Activated T-helper 1 cell treated with anti-CD3 and anti-CD28 coated beads, Interleukin-2, amount 50 U/mL, for 16 hours (primary cell): ENCODE measurements at regions not wholly inside any gene's neighbourhood (a gene's known extent, or its start where the extent isn't known, plus 50 kb on each side); places are given as distances from the start of the nearest gene placed in this dataset.
A peak's percentile ranks its signal among the peaks of the same experiment; 100 is the strongest.
"Not testable (repeated sequence)": the region's sequence is repeated elsewhere in the genome, so short reads cannot be mapped to it uniquely, and the experiment has no call there.

Source experiments
- DNase-seq, 2 donors: peaks; one replicate each; pipeline ENCODE4 v3.0.0-alpha.2; 2020; ENCODE audit warnings: low read depth in 1 of 2, low spot score in 1 of 2

DNA sequence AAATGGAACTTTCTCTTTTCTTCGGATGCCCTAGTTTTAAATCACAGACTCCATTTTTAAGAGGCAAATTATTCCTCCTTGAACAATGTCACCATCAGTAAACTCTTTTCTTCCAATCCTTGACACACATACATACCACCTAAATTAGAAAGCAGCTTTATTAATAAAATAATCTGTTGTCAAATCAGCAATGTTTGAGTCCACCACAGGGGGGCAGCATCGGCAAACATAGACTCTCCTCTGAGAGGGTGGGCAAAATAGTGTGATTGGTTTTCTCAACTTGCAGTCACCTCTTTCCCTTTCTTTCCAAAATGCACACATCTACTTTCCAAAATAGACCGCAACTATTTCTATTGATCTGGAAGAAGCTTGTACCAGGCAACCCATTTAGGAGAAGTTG lies 438.4 kb upstream of the OR4E1 start:
- peak; percentile 10 to 20 for DNase-seq

DNA sequence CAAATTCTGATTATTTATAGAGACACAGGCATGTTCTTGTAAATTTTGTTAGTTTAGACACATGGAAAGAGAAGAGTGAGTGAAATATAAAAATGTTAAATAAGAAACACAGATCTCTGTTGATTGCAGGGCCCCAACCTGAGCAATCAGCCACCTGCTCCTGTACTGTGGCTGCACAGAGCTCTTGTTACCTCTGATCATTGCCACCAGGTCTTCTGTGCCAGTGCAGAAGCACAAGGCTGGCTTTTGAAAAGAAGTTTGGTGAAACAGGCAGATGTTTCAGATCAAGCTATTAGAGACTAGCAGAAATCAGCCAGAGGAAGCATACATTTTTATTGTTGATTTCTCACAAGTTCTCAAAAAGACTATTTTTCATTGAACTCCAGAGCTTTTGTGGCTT lies 434.1 kb upstream of the OR4E1 start:
- no peak for DNase-seq

DNA sequence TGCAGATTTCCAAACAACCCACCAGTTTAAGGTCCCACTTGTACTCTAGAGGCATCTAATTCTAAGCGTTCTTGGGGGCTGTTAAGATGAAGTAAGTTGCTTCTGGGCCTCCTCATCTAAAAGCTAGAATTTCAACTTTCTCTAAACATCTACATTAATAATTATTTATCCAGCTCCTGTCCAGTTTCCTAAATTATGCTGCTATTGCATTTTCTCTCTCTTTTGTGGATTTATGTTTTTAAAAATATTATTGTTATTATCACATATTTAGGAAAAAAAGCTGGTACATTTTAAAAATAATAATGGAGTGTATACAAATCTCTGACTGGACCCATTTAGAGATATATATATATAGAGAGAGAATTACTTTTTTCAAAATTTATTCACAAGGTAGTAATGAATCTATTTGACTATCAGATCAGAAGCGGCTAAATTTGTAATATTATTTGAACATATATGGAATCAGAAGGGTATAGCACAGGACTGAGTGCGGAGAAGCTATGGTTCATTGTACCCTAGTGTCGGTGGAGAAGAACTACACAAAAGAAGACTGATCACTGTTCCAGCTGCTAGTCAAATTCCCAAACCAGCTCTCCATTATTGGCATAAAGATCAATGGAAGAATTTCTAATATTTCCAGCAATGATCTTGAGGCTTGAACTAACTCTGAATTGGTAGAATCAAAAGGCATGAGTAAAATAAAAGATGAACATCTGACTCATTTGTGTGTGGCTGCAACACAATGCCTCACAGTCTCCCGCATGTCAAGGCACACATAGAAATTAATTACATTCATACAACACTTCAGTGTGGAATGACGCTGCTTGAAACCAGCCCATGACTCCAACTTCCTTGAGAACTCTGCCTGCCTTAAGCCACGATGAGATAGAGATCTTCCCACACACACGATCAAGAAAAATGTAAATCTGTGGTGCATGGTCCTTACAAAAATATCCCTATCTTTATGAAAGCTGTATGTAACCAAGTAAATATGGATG lies 433.4 kb upstream of the OR4E1 start:
- no peak for DNase-seq

DNA sequence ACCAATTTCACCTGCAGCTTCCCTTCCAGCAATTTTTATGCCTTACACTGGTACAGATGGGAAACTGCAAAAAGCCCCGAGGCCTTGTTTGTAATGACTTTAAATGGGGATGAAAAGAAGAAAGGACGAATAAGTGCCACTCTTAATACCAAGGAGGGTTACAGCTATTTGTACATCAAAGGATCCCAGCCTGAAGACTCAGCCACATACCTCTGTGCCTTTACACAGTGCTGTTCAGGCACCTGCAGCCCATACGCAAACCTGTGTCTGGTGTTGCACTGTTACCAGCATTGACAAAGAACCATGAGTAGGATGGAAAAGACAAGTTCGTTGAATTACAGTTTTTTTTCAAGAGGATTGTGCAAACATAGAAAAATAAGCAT lies 432.0 kb upstream of the OR4E1 start:
- no peak for DNase-seq

DNA sequence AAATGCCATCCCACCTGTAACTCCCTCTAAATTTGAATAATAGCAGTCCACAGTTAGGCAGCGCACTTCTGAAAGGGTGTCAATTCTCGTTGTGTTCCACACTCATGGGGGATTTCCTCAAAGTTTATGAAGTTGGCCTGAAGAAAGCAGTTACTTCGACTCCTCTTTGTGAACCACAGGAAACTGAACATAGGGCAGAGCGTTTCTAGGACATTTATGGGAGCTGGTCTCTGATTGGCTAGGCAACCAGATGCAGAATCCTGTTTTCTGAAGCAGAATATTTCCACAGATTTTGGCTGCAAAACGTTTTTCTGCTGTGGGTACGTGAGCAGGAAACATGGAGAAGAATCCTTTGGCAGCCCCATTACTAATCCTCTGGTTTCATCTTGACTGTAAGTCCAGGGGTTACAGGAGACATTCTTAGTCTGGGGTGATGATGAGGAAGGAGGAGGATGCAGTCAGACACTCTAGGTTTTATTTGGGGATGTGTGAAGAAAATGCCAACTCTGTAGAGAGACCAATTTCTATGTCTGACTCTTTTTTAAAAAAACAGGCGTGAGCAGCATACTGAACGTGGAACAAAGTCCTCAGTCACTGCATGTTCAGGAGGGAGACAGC lies 431.5 kb upstream of the OR4E1 start:
- DNase-seq: no peak

DNA sequence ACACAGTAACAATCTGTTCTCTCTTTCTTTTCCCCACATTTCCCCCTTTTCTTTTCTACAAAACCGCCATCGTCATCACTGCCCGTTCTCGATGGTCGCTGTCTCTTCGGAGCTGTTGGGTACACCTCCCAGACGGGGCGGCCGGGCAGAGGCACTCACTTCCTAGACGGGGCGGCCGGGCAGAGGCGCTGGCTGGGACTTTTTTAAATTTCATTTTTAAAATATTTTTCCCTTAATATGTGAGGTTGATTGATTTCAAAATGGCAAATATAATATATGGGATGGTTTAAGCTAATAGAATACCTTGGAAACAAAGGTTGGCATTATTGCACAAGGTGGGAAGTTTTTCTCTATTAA lies 427.1 kb upstream of the OR4E1 start:
- DNase-seq: not testable (repeated sequence)

DNA sequence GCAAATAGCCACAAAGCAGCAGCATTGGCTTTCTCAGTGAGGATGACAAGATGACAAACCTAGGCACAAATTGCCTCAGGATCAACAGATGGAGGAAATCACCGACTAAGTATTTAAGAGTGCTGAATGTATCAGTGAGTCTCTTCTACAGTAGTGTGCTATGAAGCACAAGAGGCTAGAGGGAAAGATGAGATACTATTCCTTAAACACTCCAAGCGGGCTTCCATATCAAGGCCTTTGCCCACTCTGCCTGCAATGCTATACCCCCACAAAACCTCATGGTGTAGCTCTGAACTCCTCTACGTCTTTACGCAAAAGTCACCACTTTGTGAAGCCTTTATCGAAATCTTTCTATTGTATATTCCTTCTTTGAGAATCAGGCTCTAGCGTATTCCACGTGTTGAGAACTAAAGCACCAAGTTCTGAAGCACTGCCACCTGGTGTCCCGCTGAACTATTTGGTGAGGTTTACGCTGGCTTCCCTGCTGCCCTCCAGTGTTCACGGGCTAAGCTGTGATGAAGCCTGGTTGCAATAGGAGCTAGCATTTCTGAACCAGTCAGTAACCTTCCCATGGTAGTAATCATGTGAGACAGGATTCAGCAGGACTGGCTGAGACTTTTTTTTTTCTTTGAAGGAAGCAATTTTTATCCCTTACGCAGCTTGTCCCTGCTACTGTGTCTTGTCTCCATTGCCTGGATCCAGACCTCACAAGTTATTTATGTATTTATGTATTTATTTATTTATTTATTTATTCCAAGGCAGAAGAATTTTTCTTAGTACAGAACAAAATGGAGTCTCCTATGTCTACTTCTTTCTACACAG lies 426.5 kb upstream of the OR4E1 start:
- peak; percentile 11 to 15 for DNase-seq

DNA sequence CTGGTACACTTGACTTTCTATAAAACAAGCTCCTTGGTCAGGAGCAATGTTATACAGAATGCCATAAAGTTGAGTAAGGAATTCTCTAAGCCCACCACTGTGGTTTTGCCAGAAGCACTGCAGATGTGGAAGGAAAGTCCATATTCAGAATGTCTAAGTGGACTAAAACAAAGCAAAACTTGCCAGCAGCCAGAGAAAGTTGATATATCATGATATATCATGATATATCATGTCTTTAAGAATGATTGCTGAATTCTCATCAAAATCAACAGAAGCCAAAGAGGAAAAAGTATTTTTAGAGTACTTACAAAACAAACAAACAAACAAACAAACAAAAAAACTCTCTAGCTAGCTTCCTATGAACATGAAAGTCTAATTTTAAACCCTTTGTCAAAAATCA lies 424.8 kb upstream of the OR4E1 start:
- DNase-seq: no peak

DNA sequence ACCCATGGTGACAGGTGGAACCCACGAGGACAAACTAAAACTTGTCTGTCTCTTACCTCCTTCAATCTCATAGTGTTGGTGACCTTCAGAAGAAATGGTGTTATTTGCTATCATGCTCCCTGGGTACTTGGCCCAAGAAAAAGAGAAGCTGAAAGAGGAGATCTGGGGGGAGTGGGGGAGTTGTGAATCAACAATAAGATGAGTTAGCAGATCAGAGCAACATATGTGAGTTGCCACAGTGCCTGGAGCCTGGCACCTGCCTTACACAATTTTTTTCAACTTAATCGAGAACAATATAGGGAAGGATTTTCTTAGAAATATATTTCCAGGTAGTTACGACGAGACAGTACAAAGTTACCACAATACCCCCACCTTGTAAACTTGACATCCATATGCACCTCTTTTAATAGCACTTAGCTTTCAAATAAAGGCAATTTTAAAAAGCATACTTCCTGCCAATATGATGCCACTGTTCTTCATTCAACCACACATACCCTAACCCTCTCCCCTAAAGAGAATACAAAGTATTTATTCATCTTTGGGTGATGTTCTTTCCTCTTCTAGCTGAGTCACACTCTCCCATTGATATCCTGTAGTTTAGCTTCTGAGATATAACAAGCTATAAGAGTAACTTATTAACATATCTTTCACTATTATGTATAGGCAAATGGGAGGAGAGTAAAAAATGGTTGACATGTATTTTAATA lies 424.1 kb upstream of the OR4E1 start:
- no peak for DNase-seq

DNA sequence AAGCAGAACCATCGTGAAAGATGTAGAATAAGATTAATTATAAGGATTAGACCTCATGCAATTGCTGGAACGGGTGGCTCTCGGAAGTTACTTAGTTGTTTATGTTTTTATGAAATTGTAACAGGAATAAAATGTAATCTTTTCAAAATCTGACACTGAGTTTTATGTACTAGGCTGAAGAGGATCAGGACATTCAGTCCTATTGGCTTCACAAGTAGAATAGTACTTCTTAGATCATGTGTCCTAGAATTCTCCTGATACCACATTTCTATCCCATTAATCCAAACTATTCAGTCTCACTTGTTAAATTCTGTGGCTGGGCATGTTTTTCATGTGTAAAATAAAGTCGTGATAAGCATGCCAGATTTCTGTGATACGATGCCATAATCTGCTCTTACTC lies 423.5 kb upstream of the OR4E1 start:
- no peak for DNase-seq

DNA sequence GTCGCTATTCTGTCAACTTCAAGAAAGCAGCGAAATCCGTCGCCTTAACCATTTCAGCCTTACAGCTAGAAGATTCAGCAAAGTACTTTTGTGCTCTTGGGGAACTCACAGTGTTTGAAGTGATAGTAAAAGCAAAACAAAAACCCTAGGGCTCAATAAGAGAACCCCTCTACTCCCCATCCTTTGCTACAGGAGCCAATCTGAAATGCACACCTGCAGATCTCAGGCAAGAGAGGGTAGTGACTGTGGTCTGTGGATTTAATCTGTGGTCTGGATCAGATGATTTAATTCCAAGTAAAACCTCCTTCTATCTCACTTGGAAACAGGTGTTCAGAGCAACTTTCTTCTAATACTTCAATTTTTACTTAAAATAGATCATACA lies 422.9 kb upstream of the OR4E1 start:
- DNase-seq: no peak

DNA sequence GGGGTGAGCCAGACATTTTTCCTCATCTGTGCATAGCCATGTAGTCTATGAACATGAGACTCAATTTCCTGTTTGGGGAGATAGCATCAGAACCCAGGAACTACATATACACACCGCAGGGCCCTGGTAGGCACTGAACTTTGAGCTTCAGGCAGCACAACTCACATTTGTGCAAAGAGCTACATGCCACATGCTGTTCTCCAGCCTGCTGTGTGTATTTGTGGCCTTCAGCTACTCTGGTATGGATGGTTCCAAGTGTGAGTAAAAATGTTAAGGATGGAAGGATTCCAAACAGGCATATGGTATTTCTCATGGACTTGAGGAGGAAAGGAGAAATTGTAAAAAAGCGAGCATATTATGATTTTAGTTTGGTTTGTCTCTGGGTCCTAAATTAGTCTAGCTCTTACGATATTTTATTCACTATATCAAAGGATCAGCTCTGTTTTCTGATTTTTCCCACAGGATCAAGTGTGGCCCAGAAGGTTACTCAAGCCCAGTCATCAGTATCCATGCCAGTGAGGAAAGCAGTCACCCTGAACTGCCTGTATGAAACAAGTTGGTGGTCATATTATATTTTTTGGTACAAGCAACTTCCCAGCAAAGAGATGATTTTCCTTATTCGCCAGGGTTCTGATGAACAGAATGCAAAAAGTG lies 422.4 kb upstream of the OR4E1 start:
- no peak for DNase-seq

DNA sequence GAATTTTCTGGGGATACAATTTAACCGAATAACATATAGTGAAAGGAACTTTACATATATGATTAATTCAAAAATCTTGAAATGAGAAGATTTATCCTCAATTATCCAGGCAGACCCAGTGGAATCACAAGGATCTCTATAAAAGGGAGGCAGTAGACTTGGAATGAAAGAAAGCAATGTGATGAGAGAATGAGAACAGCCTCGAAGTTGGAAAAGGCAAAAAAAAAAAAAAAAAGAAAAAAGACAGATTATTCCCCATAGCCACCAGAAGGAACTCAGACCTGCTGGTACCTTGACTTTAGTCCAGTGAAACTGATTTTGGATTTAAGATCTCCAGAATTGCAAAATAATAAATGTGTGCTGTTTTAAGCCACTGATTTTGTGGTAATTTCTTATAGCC lies 416.3 kb upstream of the OR4E1 start:
- DNase-seq: no peak

DNA sequence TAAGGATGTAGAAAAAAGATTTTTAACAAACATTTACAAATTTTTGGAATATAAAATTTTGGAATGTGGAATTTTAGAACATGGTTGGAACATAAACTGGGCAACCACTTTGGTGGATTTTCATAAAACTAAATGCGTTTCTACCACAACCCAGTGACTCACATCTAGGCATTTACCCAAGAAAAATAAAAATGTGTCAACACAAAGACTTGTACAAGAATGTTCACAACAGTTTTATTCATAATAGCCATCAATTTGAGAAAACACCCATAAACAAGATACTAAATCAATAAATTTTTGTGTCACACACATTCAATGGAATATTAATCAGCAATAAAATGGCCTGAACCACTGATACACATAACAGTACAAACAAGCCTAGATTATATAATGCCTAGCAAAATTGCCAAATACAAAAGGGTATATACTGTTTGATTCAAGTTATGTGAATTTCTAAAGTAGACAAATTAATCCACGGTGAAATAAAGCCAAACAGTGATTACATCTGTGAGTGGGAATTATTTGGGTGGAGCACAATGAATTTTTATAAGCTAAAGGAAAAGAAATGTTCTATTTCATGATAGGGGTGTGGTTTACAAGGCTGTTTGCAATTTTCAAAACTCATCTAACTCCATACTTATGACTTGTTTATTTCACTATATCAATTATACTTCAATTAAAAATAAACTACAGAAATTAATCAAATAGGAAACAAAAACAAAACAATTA lies 415.2 kb upstream of the OR4E1 start:
- DNase-seq: no peak

DNA sequence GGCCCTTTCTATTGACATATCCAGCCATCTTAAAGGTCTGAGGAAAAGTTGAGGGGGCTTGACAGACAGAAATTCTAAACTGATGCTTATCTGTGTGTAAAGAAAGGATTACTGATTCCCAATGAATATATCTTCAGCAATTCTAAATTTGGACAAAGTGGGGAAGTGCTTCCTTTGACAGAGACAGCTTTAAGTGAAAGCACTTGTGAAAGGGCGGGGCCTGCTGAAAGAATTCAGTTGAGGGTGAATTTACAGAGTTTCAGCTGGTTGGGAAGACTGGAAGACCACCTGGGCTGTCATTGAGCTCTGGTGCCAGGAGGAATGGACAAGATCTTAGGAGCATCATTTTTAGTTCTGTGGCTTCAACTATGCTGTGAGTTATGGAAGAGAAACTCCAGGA lies 412.5 kb upstream of the OR4E1 start:
- DNase-seq: no peak

DNA sequence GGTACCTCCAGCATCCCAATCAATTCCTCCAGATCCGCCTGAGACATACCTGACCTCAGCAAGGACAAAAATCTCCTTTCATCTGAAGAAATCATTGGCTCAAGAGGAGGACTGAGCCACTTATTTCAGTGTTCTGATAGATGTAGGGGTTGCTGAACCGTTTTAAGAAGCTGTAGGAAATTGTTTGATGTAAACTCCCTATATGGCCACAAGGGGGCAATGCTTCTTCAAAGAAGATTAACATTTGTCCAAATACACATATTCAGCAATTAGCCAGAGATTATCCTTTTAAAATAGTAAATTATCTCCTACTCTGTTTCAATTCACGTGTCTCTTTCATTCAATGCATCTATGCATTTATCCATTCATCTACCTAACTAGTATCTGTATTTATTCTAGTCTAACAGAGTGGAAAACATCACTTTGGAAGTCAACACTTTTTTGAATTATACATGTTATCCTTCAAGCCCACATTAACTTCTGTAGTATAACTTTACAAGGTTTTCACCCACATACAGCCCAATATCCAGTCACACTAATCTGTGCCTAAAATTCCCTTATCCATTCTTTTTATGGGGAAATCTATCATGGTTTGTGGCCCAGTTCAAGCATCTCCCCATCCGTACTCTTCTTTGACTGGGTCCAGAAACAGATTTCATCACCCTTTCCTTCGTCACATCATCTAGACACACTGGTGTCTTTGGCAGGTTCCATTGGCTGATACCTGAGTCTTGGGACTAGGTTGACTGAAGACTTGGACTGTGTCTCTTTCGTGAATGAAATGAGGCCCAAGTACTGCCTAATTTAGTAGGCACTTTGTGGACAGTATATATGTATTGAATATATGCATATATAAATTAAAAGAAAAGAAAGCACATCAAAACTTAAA lies 411.0 kb upstream of the OR4E1 start:
- DNase-seq: no peak

DNA sequence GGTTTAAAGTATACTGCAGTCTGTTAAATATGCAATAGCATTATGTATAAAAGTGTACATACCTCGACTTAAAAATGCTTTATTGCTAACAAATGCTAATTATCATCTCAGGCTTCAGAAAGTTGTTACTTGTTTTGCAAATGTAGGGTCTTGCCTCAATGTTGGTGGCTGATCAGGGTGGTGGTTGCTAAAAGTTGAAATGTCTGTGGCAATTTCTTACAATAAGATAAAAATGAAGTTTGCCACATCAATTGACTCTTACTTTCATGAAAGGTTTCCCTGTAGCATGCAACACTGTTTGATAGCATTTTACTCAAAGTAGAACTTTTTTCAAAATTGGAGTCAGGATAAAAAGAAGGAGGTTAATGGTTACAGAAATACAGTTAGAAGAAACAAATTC lies 407.7 kb upstream of the OR4E1 start:
- DNase-seq: no peak

DNA sequence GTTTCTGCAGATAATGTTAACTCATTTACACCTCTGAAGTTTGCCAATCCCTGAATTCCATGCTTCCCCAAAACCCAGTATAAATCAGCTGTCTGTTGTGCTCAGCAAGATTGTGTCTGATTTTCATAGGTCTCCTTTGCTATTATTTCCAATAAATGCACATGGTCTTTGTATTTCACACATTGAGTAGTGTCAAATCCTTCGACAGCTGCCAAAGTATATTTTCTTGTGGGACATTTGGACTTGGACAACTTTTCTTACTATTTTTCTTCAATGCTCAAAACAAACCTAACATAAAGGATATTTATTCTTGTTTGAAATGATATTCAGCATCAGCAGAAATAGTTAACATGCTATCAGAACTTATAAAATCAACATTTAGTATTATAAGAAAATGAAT lies 406.1 kb upstream of the OR4E1 start:
- no peak for DNase-seq

DNA sequence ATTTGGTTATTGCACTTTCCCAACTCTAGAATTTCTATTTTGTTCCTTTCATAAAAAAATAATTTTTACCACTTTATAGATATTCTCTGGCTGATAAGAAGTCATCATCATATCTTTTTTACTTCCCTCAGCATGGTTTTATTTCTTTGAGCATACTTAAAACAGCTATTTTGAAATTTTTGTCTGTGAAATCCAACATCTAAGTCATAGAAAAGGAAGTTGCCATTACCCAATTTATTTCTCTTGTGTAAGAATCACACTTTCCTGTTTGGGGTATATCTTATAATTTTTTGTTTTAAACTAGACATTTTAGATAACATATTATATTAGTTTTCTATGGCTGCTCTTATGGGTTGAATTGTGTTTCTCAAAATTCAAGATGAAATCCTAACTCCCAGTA lies 400.2 kb upstream of the OR4E1 start:
- DNase-seq: no peak
